ENCODE measurements at regions not wholly inside any gene's neighbourhood (a gene's known extent, or its start where the extent isn't known, plus 50 kb on each side); places are given as distances from the start of the nearest gene placed in this dataset.

GRCh38 chr3:102577082-102577789 lies 142.4 kb downstream of the ZPLD1 start:
- no peaks in the 10 kb centered on the region for H3K27me3 ChIP-seq (ENCODE audit: control insufficient read depth, insufficient read depth, low read length)
- ATAC-seq = no peak
- H3K36me3 Mint-ChIP-seq = no peaks in the 10 kb centered on the region

DNA sequence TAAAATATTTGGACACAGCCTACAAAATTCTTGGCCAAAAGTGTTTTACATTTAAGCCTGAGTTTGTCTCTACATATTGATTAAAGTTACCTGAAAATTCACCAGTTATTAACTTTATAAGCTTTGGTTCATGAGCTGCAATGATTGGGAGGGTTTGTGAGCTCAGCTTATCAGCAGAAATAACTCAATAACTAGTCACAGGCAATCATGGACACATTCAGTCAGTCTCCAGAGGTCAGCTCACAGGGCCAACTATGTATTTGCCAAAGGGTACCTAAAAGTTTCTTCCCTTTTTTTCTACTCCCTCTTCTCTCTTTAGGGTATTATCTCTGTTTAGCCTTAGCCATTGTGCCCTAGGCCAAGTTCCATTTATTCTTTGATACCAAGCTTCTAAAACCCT lies 145.9 kb downstream of the ZPLD1 start:
- H3K4me3 ChIP-seq (ENCODE audit: low read length) = no peak overlapping the region
- no peak overlapping the region for H3K27ac ChIP-seq (ENCODE audit: low read length)
- no peak overlapping the region for H3K27ac Mint-ChIP-seq
- H3K4me1 ChIP-seq (ENCODE audit: control insufficient read depth, insufficient read depth, low read length) = no peaks in the 10 kb centered on the region
- H3K36me3 ChIP-seq (ENCODE audit: control insufficient read depth, insufficient read depth, low read length) = no peaks in the 10 kb centered on the region
- no peaks in the 10 kb centered on the region for H3K27me3 Mint-ChIP-seq (ENCODE audit: low read depth in 2 of 2)
- ATAC-seq = no peak
- no peak overlapping the region for H3K4me3 Mint-ChIP-seq
- intact Hi-C loops (cut with micrococcal nuclease) = no loop called here
- no peaks in the 10 kb centered on the region for H3K36me3 Mint-ChIP-seq
- H3K27me3 ChIP-seq (ENCODE audit: control insufficient read depth, insufficient read depth, low read length) = no peaks in the 10 kb centered on the region
- no peaks in the 10 kb centered on the region for H3K9me3 Mint-ChIP-seq
- no peaks in the 10 kb centered on the region for H3K9me3 ChIP-seq (ENCODE audit: control insufficient read depth, insufficient read depth, low read length)
- no peak for DNase-seq
- no peak for TF ChIP-seq CTCF (IDR thresholded peaks at IDR 0.05)
- H3K4me1 Mint-ChIP-seq = no peaks in the 10 kb centered on the region

More at GRCh38 chr3:102577082-102577789, 142.4 kb downstream of the ZPLD1 start:
- Mint-ChIP-seq H3K27me3 (ENCODE audit: low read depth in 2 of 2) (no peaks in the 10 kb centered on the region), H3K4me1 (no peaks in the 10 kb centered on the region), H3K9me3 (no peaks in the 10 kb centered on the region), H3K27ac (no peak overlapping the region), H3K4me3 (no peak overlapping the region)
- Histone ChIP-seq H3K36me3 (ENCODE audit: control insufficient read depth, insufficient read depth, low read length) (no peaks in the 10 kb centered on the region), H3K4me3 (ENCODE audit: low read length) (no peak overlapping the region), H3K9me3 (ENCODE audit: control insufficient read depth, insufficient read depth, low read length) (no peaks in the 10 kb centered on the region), H3K4me1 (ENCODE audit: control insufficient read depth, insufficient read depth, low read length) (no peaks in the 10 kb centered on the region), H3K27ac (ENCODE audit: low read length) (no peak overlapping the region)
- WGBS (ENCODE audit: insufficient coverage) = 100% methylated on average over 1 of the region's 1 CpG
- DNase-seq = no peak
- no peak for TF ChIP-seq CTCF (IDR thresholded peaks at IDR 0.05)
- intact Hi-C loops (cut with micrococcal nuclease) = no loop called here

- Mint-ChIP-seq H3K36me3 (no peaks in the 10 kb centered on the region), H3K4me3 (no peak overlapping the region), H3K9me3 (peaks cover 3 to 4% of the 10 kb centered on the region in 2 donors), H3K4me1 (no peaks in the 10 kb centered on the region), H3K27ac (no peak overlapping the region), H3K27me3 (ENCODE audit: low read depth in 2 of 2) (no peaks in the 10 kb centered on the region)
- no peaks in the 10 kb centered on the region for H3K27me3 ChIP-seq (ENCODE audit: control insufficient read depth, insufficient read depth, low read length)
- intact Hi-C loops (cut with micrococcal nuclease) = no loop called here
- H3K27ac ChIP-seq (ENCODE audit: low read length) = no peak overlapping the region
- no peaks in the 10 kb centered on the region for H3K4me1 ChIP-seq (ENCODE audit: control insufficient read depth, insufficient read depth, low read length)
- no peaks in the 10 kb centered on the region for H3K36me3 ChIP-seq (ENCODE audit: control insufficient read depth, insufficient read depth, low read length)
- DNase-seq = no peak
- TF ChIP-seq CTCF (IDR thresholded peaks at IDR 0.05) = no peak
- ATAC-seq = no peak
- 82% methylated on average over 4 of the region's 4 CpGs for WGBS (ENCODE audit: insufficient coverage)
- H3K9me3 ChIP-seq (ENCODE audit: control insufficient read depth, insufficient read depth, low read length) = no peaks in the 10 kb centered on the region
- H3K4me3 ChIP-seq (ENCODE audit: low read length) = no peak overlapping the region
Measured at GRCh38 chr3:102586485-102586884, 151.7 kb downstream of the ZPLD1 start.
